ENCODE measurements at regions not wholly inside any gene's neighbourhood (a gene's known extent, or its start where the extent isn't known, plus 50 kb on each side); places are given as distances from the start of the nearest gene placed in this dataset.

DNA sequence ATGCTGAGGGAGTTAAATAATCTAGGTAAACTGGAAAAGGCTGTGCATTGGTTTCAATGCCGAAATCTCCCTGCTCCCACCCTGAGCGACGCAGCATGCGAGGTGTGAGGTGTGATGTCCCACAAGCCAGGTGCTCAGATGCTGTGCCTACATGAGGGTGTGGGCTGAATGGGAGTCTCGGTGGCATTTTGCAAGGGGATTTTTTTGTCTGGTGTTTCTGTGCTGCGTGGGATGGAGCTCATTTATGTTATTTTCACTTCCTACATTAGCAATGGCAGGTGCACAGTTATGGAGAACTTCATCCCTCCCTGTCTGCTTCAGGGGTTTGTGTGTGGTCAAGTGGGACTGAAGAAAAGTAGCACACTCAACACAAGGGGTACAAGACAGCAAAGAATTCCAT is 110.2 kb upstream of the CCDC68 start:
- Histone ChIP-seq H4K20me1 (replicated peaks; ENCODE audit: insufficient read depth) (no peaks in the 10 kb centered on the region), H3K79me2 (replicated peaks; ENCODE audit: insufficient read depth) (no peaks in the 10 kb centered on the region), H3K27ac (ENCODE audit: low read depth) (no peak overlapping the region), H3K36me3 (ENCODE audit: insufficient read depth) (no peaks in the 10 kb centered on the region), H3K4me2 (no peak overlapping the region), H2AFZ (no peak overlapping the region), H3K27me3 (ENCODE audit: insufficient read depth) (no peaks in the 10 kb centered on the region), H3K9me2 (ENCODE audit: insufficient read depth) (no peaks in the 10 kb centered on the region), H3K4me3 (no peak overlapping the region), H3F3A (replicated peaks; ENCODE audit: low read depth) (no peaks in the 10 kb centered on the region), H3K4me1 (ENCODE audit: insufficient read depth) (no peaks in the 10 kb centered on the region)
- TF ChIP-seq, protein P1, sequence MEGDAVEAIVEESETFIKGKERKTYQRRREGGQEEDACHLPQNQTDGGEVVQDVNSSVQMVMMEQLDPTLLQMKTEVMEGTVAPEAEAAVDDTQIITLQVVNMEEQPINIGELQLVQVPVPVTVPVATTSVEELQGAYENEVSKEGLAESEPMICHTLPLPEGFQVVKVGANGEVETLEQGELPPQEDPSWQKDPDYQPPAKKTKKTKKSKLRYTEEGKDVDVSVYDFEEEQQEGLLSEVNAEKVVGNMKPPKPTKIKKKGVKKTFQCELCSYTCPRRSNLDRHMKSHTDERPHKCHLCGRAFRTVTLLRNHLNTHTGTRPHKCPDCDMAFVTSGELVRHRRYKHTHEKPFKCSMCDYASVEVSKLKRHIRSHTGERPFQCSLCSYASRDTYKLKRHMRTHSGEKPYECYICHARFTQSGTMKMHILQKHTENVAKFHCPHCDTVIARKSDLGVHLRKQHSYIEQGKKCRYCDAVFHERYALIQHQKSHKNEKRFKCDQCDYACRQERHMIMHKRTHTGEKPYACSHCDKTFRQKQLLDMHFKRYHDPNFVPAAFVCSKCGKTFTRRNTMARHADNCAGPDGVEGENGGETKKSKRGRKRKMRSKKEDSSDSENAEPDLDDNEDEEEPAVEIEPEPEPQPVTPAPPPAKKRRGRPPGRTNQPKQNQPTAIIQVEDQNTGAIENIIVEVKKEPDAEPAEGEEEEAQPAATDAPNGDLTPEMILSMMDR (conservative IDR thresholded peaks at IDR 0.05; ENCODE audit: low read depth in 2 of 2) = no peak
- TF ChIP-seq, protein P2, sequence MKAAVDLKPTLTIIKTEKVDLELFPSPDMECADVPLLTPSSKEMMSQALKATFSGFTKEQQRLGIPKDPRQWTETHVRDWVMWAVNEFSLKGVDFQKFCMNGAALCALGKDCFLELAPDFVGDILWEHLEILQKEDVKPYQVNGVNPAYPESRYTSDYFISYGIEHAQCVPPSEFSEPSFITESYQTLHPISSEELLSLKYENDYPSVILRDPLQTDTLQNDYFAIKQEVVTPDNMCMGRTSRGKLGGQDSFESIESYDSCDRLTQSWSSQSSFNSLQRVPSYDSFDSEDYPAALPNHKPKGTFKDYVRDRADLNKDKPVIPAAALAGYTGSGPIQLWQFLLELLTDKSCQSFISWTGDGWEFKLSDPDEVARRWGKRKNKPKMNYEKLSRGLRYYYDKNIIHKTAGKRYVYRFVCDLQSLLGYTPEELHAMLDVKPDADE (IDR thresholded peaks at IDR 0.05) = no peak
- TF ChIP-seq JUNB (IDR thresholded peaks at IDR 0.05; ENCODE audit: unreplicated experiment) (no peak), CREB1 (CRISPR knock-in tag; IDR thresholded peaks at IDR 0.05; ENCODE audit: low read depth) (no peak), POLR2AphosphoS5 (IDR thresholded peaks at IDR 0.05; ENCODE audit: low read depth) (no peak), EZH2phosphoT487 (IDR thresholded peaks at IDR 0.05; ENCODE audit: unreplicated experiment) (no peak), NANOG (IDR thresholded peaks at IDR 0.05; ENCODE audit: borderline replicate concordance) (no peak), EZH2 (IDR thresholded peaks at IDR 0.05; ENCODE audit: low read depth, unreplicated experiment) (no peak), ZNF114 (CRISPR knock-in tag; IDR thresholded peaks at IDR 0.05) (no peak), ZNF331 (CRISPR knock-in tag; IDR thresholded peaks at IDR 0.05; ENCODE audit: low read depth) (no peak), STAT1 (IDR thresholded peaks at IDR 0.05; ENCODE audit: unreplicated experiment) (no peak)
- TF ChIP-seq, protein P3, sequence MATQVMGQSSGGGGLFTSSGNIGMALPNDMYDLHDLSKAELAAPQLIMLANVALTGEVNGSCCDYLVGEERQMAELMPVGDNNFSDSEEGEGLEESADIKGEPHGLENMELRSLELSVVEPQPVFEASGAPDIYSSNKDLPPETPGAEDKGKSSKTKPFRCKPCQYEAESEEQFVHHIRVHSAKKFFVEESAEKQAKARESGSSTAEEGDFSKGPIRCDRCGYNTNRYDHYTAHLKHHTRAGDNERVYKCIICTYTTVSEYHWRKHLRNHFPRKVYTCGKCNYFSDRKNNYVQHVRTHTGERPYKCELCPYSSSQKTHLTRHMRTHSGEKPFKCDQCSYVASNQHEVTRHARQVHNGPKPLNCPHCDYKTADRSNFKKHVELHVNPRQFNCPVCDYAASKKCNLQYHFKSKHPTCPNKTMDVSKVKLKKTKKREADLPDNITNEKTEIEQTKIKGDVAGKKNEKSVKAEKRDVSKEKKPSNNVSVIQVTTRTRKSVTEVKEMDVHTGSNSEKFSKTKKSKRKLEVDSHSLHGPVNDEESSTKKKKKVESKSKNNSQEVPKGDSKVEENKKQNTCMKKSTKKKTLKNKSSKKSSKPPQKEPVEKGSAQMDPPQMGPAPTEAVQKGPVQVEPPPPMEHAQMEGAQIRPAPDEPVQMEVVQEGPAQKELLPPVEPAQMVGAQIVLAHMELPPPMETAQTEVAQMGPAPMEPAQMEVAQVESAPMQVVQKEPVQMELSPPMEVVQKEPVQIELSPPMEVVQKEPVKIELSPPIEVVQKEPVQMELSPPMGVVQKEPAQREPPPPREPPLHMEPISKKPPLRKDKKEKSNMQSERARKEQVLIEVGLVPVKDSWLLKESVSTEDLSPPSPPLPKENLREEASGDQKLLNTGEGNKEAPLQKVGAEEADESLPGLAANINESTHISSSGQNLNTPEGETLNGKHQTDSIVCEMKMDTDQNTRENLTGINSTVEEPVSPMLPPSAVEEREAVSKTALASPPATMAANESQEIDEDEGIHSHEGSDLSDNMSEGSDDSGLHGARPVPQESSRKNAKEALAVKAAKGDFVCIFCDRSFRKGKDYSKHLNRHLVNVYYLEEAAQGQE (IDR thresholded peaks at IDR 0.05; ENCODE audit: unreplicated experiment) = no peak
- TF ChIP-seq, protein P4, sequence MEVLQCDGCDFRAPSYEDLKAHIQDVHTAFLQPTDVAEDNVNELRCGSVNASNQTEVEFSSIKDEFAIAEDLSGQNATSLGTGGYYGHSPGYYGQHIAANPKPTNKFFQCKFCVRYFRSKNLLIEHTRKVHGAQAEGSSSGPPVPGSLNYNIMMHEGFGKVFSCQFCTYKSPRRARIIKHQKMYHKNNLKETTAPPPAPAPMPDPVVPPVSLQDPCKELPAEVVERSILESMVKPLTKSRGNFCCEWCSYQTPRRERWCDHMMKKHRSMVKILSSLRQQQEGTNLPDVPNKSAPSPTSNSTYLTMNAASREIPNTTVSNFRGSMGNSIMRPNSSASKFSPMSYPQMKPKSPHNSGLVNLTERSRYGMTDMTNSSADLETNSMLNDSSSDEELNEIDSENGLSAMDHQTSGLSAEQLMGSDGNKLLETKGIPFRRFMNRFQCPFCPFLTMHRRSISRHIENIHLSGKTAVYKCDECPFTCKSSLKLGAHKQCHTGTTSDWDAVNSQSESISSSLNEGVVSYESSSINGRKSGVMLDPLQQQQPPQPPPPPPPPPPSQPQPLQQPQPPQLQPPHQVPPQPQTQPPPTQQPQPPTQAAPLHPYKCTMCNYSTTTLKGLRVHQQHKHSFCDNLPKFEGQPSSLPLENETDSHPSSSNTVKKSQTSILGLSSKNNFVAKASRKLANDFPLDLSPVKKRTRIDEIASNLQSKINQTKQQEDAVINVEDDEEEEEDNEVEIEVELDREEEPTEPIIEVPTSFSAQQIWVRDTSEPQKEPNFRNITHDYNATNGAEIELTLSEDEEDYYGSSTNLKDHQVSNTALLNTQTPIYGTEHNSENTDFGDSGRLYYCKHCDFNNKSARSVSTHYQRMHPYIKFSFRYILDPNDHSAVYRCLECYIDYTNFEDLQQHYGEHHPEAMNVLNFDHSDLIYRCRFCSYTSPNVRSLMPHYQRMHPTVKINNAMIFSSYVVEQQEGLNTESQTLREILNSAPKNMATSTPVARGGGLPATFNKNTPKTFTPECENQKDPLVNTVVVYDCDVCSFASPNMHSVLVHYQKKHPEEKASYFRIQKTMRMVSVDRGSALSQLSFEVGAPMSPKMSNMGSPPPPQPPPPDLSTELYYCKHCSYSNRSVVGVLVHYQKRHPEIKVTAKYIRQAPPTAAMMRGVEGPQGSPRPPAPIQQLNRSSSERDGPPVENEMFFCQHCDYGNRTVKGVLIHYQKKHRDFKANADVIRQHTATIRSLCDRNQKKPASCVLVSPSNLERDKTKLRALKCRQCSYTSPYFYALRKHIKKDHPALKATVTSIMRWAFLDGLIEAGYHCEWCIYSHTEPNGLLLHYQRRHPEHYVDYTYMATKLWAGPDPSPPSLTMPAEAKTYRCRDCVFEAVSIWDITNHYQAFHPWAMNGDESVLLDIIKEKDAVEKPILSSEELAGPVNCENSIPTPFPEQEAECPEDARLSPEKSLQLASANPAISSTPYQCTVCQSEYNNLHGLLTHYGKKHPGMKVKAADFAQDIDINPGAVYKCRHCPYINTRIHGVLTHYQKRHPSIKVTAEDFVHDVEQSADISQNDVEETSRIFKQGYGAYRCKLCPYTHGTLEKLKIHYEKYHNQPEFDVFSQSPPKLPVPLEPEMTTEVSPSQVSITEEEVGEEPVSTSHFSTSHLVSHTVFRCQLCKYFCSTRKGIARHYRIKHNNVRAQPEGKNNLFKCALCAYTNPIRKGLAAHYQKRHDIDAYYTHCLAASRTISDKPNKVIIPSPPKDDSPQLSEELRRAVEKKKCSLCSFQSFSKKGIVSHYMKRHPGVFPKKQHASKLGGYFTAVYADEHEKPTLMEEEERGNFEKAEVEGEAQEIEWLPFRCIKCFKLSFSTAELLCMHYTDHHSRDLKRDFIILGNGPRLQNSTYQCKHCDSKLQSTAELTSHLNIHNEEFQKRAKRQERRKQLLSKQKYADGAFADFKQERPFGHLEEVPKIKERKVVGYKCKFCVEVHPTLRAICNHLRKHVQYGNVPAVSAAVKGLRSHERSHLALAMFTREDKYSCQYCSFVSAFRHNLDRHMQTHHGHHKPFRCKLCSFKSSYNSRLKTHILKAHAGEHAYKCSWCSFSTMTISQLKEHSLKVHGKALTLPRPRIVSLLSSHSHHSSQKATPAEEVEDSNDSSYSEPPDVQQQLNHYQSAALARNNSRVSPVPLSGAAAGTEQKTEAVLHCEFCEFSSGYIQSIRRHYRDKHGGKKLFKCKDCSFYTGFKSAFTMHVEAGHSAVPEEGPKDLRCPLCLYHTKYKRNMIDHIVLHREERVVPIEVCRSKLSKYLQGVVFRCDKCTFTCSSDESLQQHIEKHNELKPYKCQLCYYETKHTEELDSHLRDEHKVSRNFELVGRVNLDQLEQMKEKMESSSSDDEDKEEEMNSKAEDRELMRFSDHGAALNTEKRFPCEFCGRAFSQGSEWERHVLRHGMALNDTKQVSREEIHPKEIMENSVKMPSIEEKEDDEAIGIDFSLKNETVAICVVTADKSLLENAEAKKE (CRISPR knock-in tag; IDR thresholded peaks at IDR 0.05) = no peak
- DNase-seq (ENCODE audit: low spot score) (no peak), ATAC-seq (no peak)
- H3K4me3 Mint-ChIP-seq = no peak overlapping the region
- peaks cover 8% of the 10 kb centered on the region; the same call in 2 of the 3 replicates for H3K4me1 Mint-ChIP-seq
- no peaks in the 10 kb centered on the region for H3K9me3 Mint-ChIP-seq
- H3K27ac Mint-ChIP-seq = no peak overlapping the region
- H3K27me3 Mint-ChIP-seq (ENCODE audit: insufficient read depth, low read depth, poor library complexity) = peaks cover 8% of the 10 kb centered on the region
- no peaks in the 10 kb centered on the region for H3K36me3 Mint-ChIP-seq (ENCODE audit: low read depth)
